MCF 10A (cell line): ENCODE measurements at regions not wholly inside any gene's neighbourhood (a gene's known extent, or its start where the extent isn't known, plus 50 kb on each side); places are given as distances from the start of the nearest gene placed in this dataset.

Experiments
- BruUV-seq: library from RNA; stranded (reverse); fragments of 400-500 nt; replicated peaks from 2 replicates; lab custom pipeline; 2021; lab: Mats Ljungman, UMichigan
- CTCF ChIA-PET: fragments of 300-600 bp; sonication (Branson Sonifier 250); formaldehyde crosslinking; extraction: SDS; loops from one replicate; lab custom pipeline; 2021; ENCODE audit warnings: antibody characterized with exemption, inconsistent platforms; lab: Yijun Ruan, JAX
- POLR2A ChIA-PET: fragments of 300-600, 350-650 bp; sonication (Branson Sonifier 250); formaldehyde crosslinking; extraction: SDS; loops from one replicate; lab custom pipeline; 2020; ENCODE audit warnings: antibody characterized with exemption, inconsistent platforms; lab: Yijun Ruan, JAX
- DNase-seq: peaks from one replicate; pipeline ENCODE4 v3.0.0-alpha.2; 2018; ENCODE audit not compliant: unreplicated experiment
- H3K27ac Mint-ChIP-seq: one replicate; pipeline ENCODE4 v1.8.0; 2022; ENCODE audit warnings: mild to moderate bottlenecking, low read depth, mixed read lengths; ENCODE audit not compliant: unreplicated experiment
- H3K27me3 Mint-ChIP-seq: one replicate; pipeline ENCODE4 v1.8.0; 2022; ENCODE audit warnings: mixed read lengths; ENCODE audit not compliant: insufficient read depth, unreplicated experiment
- H3K36me3 Mint-ChIP-seq: one replicate; pipeline ENCODE4 v1.8.0; 2022; ENCODE audit warnings: mild to moderate bottlenecking, moderate library complexity, mixed read lengths; ENCODE audit not compliant: insufficient read depth, unreplicated experiment
- H3K4me1 Mint-ChIP-seq: one replicate; pipeline ENCODE4 v1.8.0; 2022; ENCODE audit warnings: mixed read lengths; ENCODE audit not compliant: insufficient read depth, unreplicated experiment
- H3K4me3 Mint-ChIP-seq: one replicate; pipeline ENCODE4 v1.8.0; 2022; ENCODE audit warnings: mild to moderate bottlenecking, moderate library complexity, mixed read lengths; ENCODE audit not compliant: unreplicated experiment
- H3K9me3 Mint-ChIP-seq: one replicate; pipeline ENCODE4 v1.8.0; 2022; ENCODE audit warnings: mixed read lengths; ENCODE audit not compliant: unreplicated experiment
- intact Hi-C: fragments of 100-400 bp; cut with micrococcal nuclease; formaldehyde crosslinking; loops from 2 replicates; pipeline ENCODE4 v1.14.1; 2022
- TF ChIP-seq, protein P1 (sequence below): fragments of 200-600 bp; IDR thresholded peaks from one replicate; pipeline ENCODE4 v1.8.0; 2022; ENCODE audit warnings: antibody characterized with exemption, mild to moderate bottlenecking; ENCODE audit not compliant: unreplicated experiment

DNA sequence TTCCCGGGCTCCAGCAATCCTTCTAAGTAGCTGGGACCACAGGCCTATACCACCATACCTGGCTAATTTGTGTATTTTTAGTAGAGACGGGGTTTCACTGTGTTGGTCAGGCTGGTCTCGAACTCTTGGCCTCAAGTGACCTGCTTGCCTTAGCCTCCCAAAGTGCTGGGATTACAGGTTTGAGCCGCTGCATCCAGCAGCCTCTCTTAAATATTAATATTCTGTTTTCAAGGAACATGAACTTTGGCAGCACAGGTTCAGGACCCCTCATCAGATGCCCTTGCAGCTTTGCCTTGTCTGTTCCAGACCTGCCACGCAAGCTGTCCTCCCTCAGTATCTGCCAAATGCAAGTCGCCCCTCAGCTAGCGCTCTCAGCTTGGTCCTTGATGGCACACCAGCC, 166.8 kb downstream of the KCTD15 start:
- CTCF ChIA-PET, result interaction anchor here (0.9 to 1.6 kb wide), 2 partner anchors 35 to 169 kb away, joined by 3 to 5 read pairs; no protein-coding TSS in a partner anchor
- intact Hi-C loops, result no loop called here
- POLR2A ChIA-PET, result no interaction called here
- no peak overlapping the region for H3K4me3 Mint-ChIP-seq
- no peaks in the 10 kb centered on the region for H3K27me3 Mint-ChIP-seq
- peaks cover 7% of the 10 kb centered on the region for H3K36me3 Mint-ChIP-seq
- DNase-seq, result no peak
- peaks cover 7% of the 10 kb centered on the region for H3K9me3 Mint-ChIP-seq
- H3K27ac Mint-ChIP-seq, result no peak overlapping the region
- no peaks in the 10 kb centered on the region for H3K4me1 Mint-ChIP-seq
- no TSS peak for BruUV-seq
- TF ChIP-seq, protein P1, sequence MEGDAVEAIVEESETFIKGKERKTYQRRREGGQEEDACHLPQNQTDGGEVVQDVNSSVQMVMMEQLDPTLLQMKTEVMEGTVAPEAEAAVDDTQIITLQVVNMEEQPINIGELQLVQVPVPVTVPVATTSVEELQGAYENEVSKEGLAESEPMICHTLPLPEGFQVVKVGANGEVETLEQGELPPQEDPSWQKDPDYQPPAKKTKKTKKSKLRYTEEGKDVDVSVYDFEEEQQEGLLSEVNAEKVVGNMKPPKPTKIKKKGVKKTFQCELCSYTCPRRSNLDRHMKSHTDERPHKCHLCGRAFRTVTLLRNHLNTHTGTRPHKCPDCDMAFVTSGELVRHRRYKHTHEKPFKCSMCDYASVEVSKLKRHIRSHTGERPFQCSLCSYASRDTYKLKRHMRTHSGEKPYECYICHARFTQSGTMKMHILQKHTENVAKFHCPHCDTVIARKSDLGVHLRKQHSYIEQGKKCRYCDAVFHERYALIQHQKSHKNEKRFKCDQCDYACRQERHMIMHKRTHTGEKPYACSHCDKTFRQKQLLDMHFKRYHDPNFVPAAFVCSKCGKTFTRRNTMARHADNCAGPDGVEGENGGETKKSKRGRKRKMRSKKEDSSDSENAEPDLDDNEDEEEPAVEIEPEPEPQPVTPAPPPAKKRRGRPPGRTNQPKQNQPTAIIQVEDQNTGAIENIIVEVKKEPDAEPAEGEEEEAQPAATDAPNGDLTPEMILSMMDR, result no peak

- H3K36me3 Mint-ChIP-seq, result no peaks in the 10 kb centered on the region
- H3K4me1 Mint-ChIP-seq, result no peaks in the 10 kb centered on the region
- no peak overlapping the region for H3K4me3 Mint-ChIP-seq
- intact Hi-C loops, result no loop called here
- no peak for DNase-seq
- H3K27me3 Mint-ChIP-seq, result no peaks in the 10 kb centered on the region
- peaks cover 31% of the 10 kb centered on the region for H3K9me3 Mint-ChIP-seq
- ChIA-PET CTCF (interaction anchor here (0.7 to 3.2 kb wide), 3 partner anchors 27 to 193 kb away, joined by 3 to 12 read pairs (median 4); no protein-coding TSS in a partner anchor), POLR2A (no interaction called here)
- TF ChIP-seq, protein P1, result no peak
- no peak overlapping the region for H3K27ac Mint-ChIP-seq
- BruUV-seq, result no TSS peak
Measured at GRCh38 chr19:33971073-33971472, 174.4 kb downstream of the KCTD15 start.

DNA sequence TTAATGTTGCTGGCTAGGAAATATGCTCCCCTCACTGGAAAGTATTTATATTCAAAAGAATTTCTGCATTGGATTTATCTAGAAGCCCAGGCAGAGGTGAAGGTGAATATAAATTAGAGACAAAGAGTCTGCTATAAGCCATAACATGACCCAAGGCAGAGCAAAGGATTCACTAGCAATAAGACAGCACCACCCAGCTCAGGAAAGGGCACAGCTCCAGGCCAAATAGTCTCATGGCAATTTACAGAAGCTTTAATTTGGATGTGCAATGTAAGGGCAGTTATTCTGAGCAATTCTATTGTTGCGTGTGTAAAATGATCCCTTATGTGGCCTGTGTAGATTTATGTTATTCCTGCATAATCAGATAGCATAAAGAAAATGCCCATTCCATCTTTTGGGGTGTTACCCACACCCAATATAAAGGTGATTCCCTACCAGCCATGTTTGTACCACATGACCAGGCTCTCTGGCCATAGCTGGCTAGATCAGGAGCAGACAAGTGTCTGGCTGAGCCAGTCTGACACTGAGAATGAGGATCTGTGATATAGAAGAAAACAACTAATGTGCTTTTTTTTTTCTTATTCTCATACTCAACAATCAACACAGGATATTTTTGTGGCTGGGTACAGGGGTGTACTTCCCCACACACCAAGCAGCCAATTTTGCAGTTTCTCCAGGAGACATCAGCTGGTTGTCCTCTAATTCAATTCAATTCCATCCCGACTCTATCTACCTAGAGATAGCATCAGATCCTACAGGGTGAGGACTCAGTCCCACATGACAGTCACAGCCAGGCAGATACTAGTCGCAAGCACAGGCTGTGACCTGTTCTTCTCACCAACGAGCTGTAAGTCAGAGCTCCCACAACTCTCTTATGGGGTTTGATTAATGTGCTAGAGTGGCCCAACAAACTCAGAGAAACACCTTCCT, 181.4 kb downstream of the KCTD15 start:
- Mint-ChIP-seq H3K9me3 (peaks cover 15% of the 10 kb centered on the region), H3K27me3 (peaks cover 11% of the 10 kb centered on the region), H3K4me3 (no peak overlapping the region), H3K27ac (no peak overlapping the region), H3K36me3 (no peaks in the 10 kb centered on the region), H3K4me1 (no peaks in the 10 kb centered on the region)
- ChIA-PET POLR2A (no interaction called here), CTCF (interaction anchor here (0.6 to 1.1 kb wide), 7 partner anchors 19 to 456 kb away, joined by 3 to 5 read pairs (median 3); no protein-coding TSS in a partner anchor)
- intact Hi-C loops, result no loop called here
- no TSS peak for BruUV-seq
- no peak for DNase-seq
- TF ChIP-seq, protein P1, result no peak

DNA sequence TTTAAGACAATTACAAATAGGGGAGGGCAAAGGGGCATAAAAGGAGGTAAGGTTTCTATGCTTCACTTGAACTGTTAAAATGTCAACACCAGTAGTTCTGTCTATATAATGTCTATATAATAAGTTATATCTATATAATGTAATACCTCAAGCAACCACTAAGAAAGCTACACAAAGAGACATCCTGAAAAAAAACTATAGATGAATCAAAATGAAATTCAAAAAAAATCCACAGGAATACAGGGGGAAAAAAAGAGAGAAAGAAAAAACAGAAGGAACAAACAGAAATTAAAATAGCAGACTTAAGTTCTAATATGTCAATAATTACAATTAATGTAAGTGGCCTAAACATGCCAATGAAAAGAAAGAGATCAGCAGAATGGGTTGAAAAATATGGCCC, 186.0 kb downstream of the KCTD15 start:
- CTCF ChIA-PET, result interaction anchor here (0.5 to 1.5 kb wide), 4 partner anchors 16 to 504 kb away, joined by 3 to 4 read pairs (median 3); no protein-coding TSS in a partner anchor
- BruUV-seq, result no TSS peak
- POLR2A ChIA-PET, result no interaction called here
- H3K4me3 Mint-ChIP-seq, result no peak overlapping the region
- intact Hi-C loops, result no loop called here
- TF ChIP-seq, protein P1, result no peak
- peaks cover 11% of the 10 kb centered on the region for H3K9me3 Mint-ChIP-seq
- H3K27ac Mint-ChIP-seq, result no peak overlapping the region
- DNase-seq, result no peak
- H3K4me1 Mint-ChIP-seq, result no peaks in the 10 kb centered on the region
- H3K27me3 Mint-ChIP-seq, result peaks cover 11% of the 10 kb centered on the region
- no peaks in the 10 kb centered on the region for H3K36me3 Mint-ChIP-seq
